GM10248 (cell line): ENCODE measurements at regions not wholly inside any gene's neighbourhood (a gene's known extent, or its start where the extent isn't known, plus 50 kb on each side); places are given as distances from the start of the nearest gene placed in this dataset.

Source experiments
- CTCF ChIA-PET: fragments of 300-600 bp; sonication (Branson Sonifier 250); formaldehyde crosslinking; extraction: SDS; loops from one replicate; lab custom pipeline; 2021; ENCODE audit warnings: antibody characterized with exemption; lab: Yijun Ruan, JAX
- POLR2A ChIA-PET: fragments of 350-650 bp; sonication (Branson Sonifier 250); formaldehyde crosslinking; extraction: SDS; loops from one replicate; lab custom pipeline; 2020; ENCODE audit warnings: antibody characterized with exemption; lab: Yijun Ruan, JAX
- DNase-seq: peaks from one replicate; pipeline ENCODE4 v3.0.0; 2012; ENCODE audit errors: extremely low spot score
- CTCF ChIP-seq: IDR thresholded peaks from 2 replicates; pipeline ENCODE4 v1.5.1; 2012; ENCODE audit warnings: mild to moderate bottlenecking, low read depth; ENCODE audit errors: extremely low read depth, missing control alignments, control extremely low read depth

GRCh38 chr6:12501990-12502389 lies 211.8 kb downstream of the EDN1 start:
- CTCF ChIA-PET, result interaction anchor here (2.6 kb wide), 1 partner anchor 19 kb away, joined by 21 read pairs; no protein-coding TSS in a partner anchor
- POLR2A ChIA-PET, result no interaction called here
- no peak for TF ChIP-seq CTCF
- DNase-seq, result no peak

GRCh38 chr6:12504325-12504966 lies 212.1 kb upstream of the PHACTR1 start:
- peak; percentile 36 for TF ChIP-seq CTCF
- ChIA-PET POLR2A (no interaction called here), CTCF (interaction anchor here (0.6 to 2.6 kb wide), 25 partner anchors 9 to 490 kb away, joined by 3 to 27 read pairs (median 4); partner anchors contain the start of gene EDN1)
- DNase-seq, result peak; percentile 32

GRCh38 chr6:12505486-12505885 lies 211.1 kb upstream of the PHACTR1 start:
- no peak for DNase-seq
- no peak for TF ChIP-seq CTCF
- ChIA-PET POLR2A (no interaction called here), CTCF (interaction anchor here (1.2 to 2.5 kb wide), 4 partner anchors 9 to 67 kb away, joined by 4 to 27 read pairs (median 4); no protein-coding TSS in a partner anchor)

- no peak for DNase-seq
- no peak for TF ChIP-seq CTCF
- CTCF ChIA-PET, result no interaction called here
- POLR2A ChIA-PET, result no interaction called here
Measured at GRCh38 chr6:12506159-12506558, 210.4 kb upstream of the PHACTR1 start.

GRCh38 chr6:12507636-12508035 lies 208.9 kb upstream of the PHACTR1 start:
- ChIA-PET CTCF (interaction anchor here (0.7 to 1.4 kb wide), 5 partner anchors 11 to 216 kb away, joined by 3 to 8 read pairs (median 3); partner anchors contain the start of gene EDN1), POLR2A (no interaction called here)
- DNase-seq, result no peak
- no peak for TF ChIP-seq CTCF

- ChIA-PET CTCF (interaction anchor here (1.1 to 1.4 kb wide), 3 partner anchors 26 to 217 kb away, joined by 3 to 8 read pairs (median 6); partner anchors contain the start of gene EDN1), POLR2A (no interaction called here)
- TF ChIP-seq CTCF, result no peak
- DNase-seq, result no peak
Measured at GRCh38 chr6:12508553-12508952, 208.0 kb upstream of the PHACTR1 start.
